ENCODE measurements at regions not wholly inside any gene's neighbourhood (a gene's known extent, or its start where the extent isn't known, plus 50 kb on each side); places are given as distances from the start of the nearest gene placed in this dataset.

DNA sequence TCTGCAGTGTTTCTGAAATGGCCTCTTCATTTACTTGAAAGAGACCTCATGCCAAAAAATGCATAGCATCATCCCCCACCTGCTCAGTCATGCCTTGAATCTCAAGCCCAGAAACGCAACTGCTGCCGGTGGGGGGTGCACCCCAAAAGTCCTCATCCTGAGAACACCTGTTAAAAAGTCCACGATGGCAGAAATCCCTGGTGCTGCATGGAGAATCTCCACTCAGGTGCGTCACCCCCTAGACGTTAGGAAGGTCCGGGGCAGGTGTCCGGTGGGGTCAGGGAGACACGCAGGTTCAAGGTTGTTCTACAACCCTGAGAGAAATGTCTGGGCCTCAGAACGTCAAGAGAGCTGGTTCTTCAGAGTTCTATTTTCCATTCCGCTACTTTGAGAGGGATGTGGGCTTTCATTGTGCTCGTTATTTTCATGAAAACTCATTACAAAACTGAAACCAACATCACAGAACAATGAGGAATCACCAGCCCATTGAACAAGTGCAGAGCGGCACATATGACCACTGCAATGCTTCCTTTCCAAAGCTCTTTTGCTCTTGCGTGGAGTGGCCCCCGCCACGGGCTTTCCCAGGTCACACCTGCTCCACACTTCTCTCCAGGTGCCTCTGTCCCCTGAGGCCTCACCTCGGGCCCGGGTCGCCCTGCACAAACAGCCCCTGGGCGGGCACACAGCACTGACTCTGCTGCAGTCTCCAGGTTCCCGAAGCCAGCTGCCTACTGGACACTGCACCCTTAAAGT lies 201.9 kb downstream of the TOMM20 start:
- Mint-ChIP-seq H3K4me1 (peaks cover 56% of the 10 kb centered on the region), H3K27ac (peak overlapping the region; percentile 98), H3K36me3 (no peaks in the 10 kb centered on the region), H3K27me3 (ENCODE audit: insufficient read depth, low read depth) (peaks cover 4% of the 10 kb centered on the region), H3K9me3 (no peaks in the 10 kb centered on the region), H3K4me3 (no peak overlapping the region)
- peaks cover 24% of the 10 kb centered on the region for H3K4me1 ChIP-seq
- H4K20me1 ChIP-seq (ENCODE audit: low read depth): no peaks in the 10 kb centered on the region
- H3F3A ChIP-seq (ENCODE audit: low read depth): no peaks in the 10 kb centered on the region
- no peak for DNase-seq (ENCODE audit: low spot score)
- H3K9ac ChIP-seq: no peak overlapping the region
- H3K4me2 ChIP-seq: peak overlapping the region; percentile 33
- H3K4me3 ChIP-seq: no peak overlapping the region
- H3K9me3 ChIP-seq (ENCODE audit: low read depth): no peaks in the 10 kb centered on the region
- H2AFZ ChIP-seq (replicated peaks): no peak overlapping the region
- H3K27ac ChIP-seq: no peak overlapping the region
- H3K79me2 ChIP-seq (ENCODE audit: low read depth): no peaks in the 10 kb centered on the region
- no peaks in the 10 kb centered on the region for H3K36me3 ChIP-seq
- H3K27me3 ChIP-seq: no peaks in the 10 kb centered on the region
- no peak for TF ChIP-seq EZH2 (IDR thresholded peaks at IDR 0.05)
- no peak for TF ChIP-seq CTCF (IDR thresholded peaks at IDR 0.05)
- no peak for TF ChIP-seq EZH2phosphoT487 (IDR thresholded peaks at IDR 0.05)

GRCh38 chr1:234926264-234926558 lies 202.4 kb downstream of the TOMM20 start:
- no peak for DNase-seq (ENCODE audit: low spot score)
- Mint-ChIP-seq H3K9me3 (no peaks in the 10 kb centered on the region), H3K4me1 (peaks cover 60% of the 10 kb centered on the region), H3K4me3 (peak overlapping the region; percentile 4), H3K27me3 (ENCODE audit: insufficient read depth, low read depth) (peaks cover 4% of the 10 kb centered on the region), H3K27ac (peak overlapping the region; percentile 98), H3K36me3 (no peaks in the 10 kb centered on the region)
- Histone ChIP-seq H3F3A (ENCODE audit: low read depth) (no peaks in the 10 kb centered on the region), H3K79me2 (ENCODE audit: low read depth) (no peaks in the 10 kb centered on the region), H4K20me1 (ENCODE audit: low read depth) (no peaks in the 10 kb centered on the region), H3K4me2 (peak overlapping the region; percentile 33), H3K27ac (no peak overlapping the region), H3K9me3 (ENCODE audit: low read depth) (no peaks in the 10 kb centered on the region), H3K4me3 (no peak overlapping the region), H3K27me3 (no peaks in the 10 kb centered on the region), H3K4me1 (peaks cover 24% of the 10 kb centered on the region), H3K9ac (no peak overlapping the region), H2AFZ (replicated peaks) (no peak overlapping the region), H3K36me3 (no peaks in the 10 kb centered on the region)
- TF ChIP-seq EZH2phosphoT487 (IDR thresholded peaks at IDR 0.05) (no peak), EZH2 (IDR thresholded peaks at IDR 0.05) (no peak), CTCF (IDR thresholded peaks at IDR 0.05) (no peak)

DNA sequence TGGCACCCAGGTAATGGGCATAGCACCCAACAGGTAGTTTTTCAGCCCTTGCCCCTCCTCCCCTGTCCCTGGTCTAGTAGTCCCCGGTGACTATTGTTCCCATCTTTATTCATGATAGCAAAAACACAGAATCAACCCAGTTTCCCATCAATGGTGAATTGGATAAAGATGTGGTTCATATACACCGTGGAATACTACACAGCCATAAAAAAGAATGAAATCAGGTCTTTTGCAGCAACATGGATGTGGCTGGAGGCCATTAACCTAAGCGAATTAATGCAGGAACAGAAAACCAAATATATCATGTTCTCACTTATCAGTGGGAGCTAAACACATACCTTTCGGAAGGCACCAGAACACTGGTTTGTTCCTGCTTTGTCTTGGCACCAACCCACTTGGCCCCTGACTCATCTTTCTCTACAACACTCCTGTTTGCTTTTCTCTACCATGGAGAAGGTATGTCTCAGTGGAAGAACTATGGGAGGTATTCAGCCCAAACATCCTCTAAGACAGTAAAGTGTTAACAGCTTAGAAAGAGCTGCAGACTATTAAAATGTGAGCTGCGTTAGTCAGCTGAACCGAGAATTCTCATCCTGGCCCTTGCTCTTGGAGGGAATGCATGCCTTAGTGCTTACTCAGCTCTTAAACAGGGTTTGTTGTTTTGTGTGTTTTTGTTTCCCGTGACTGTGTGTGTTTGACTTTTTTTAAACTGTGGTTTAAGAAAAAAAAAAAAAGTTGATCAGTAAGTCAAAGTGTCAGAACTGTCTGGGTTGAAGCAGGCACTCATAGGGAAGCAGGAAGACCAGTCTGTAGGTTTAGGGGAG lies 203.0 kb downstream of the TOMM20 start:
- no peak overlapping the region for H2AFZ ChIP-seq (replicated peaks)
- no peaks in the 10 kb centered on the region for H3F3A ChIP-seq (ENCODE audit: low read depth)
- no peaks in the 10 kb centered on the region for H3K9me3 ChIP-seq (ENCODE audit: low read depth)
- DNase-seq (ENCODE audit: low spot score): no peak
- no peak overlapping the region for H3K4me3 ChIP-seq
- Mint-ChIP-seq H3K4me3 (peak overlapping the region; percentile 4), H3K4me1 (peaks cover 64% of the 10 kb centered on the region), H3K27ac (peak overlapping the region; percentile 98), H3K27me3 (ENCODE audit: insufficient read depth, low read depth) (peaks cover 4% of the 10 kb centered on the region), H3K9me3 (no peaks in the 10 kb centered on the region), H3K36me3 (no peaks in the 10 kb centered on the region)
- H3K36me3 ChIP-seq: no peaks in the 10 kb centered on the region
- peaks cover 24% of the 10 kb centered on the region for H3K4me1 ChIP-seq
- no peak overlapping the region for H3K27ac ChIP-seq
- no peaks in the 10 kb centered on the region for H4K20me1 ChIP-seq (ENCODE audit: low read depth)
- TF ChIP-seq CTCF (IDR thresholded peaks at IDR 0.05) (no peak), EZH2phosphoT487 (IDR thresholded peaks at IDR 0.05) (no peak), EZH2 (IDR thresholded peaks at IDR 0.05) (no peak)
- H3K9ac ChIP-seq: no peak overlapping the region
- H3K27me3 ChIP-seq: no peaks in the 10 kb centered on the region
- H3K4me2 ChIP-seq: peak overlapping the region; percentile 33
- H3K79me2 ChIP-seq (ENCODE audit: low read depth): no peaks in the 10 kb centered on the region

Measured in neural progenitor cell (in vitro differentiated cells).